Brain microvascular endothelial cell (primary cell): ENCODE measurements at regions not wholly inside any gene's neighbourhood (a gene's known extent, or its start where the extent isn't known, plus 50 kb on each side); places are given as distances from the start of the nearest gene placed in this dataset.

Experiments used
- DNase-seq: peaks from one replicate; pipeline ENCODE4 v3.0.0-alpha.2; 2020
- H3K27ac ChIP-seq: fragments of 250-450 bp; sonication (Bioruptor Pico); 2 replicates; pipeline ENCODE4 v1.5.1; 2020; ENCODE audit warnings: mild to moderate bottlenecking, moderate library complexity
- H3K27me3 ChIP-seq: fragments of 250-450 bp; sonication (Bioruptor Pico); replicated peaks from 2 replicates; pipeline ENCODE4 v1.5.1; 2020; ENCODE audit warnings: mild to moderate bottlenecking
- H3K36me3 ChIP-seq: fragments of 250-450 bp; sonication (Bioruptor Pico); replicated peaks from 2 replicates; pipeline ENCODE4 v1.5.1; 2020; ENCODE audit warnings: mild to moderate bottlenecking
- H3K4me3 ChIP-seq: 2 replicates; pipeline ENCODE4 v1.5.1; 2011; ENCODE audit warnings: low read depth, mild to moderate bottlenecking, control low read depth, low read length, moderate library complexity
- in situ Hi-C: cut with HindIII; loops from 2 replicates; pipeline ENCODE4 v1.10.0; 2017; ENCODE audit warnings: low sequenced_read_pairs, low pct_ligation_motif_present
- TF ChIP-seq, protein P1 (sequence below): IDR thresholded peaks from 2 replicates; pipeline ENCODE4 v1.5.1; 2011; ENCODE audit warnings: low read depth, mild to moderate bottlenecking, moderate library complexity, low read length, control low read depth, inconsistent platforms; ENCODE audit errors: missing control alignments

DNA sequence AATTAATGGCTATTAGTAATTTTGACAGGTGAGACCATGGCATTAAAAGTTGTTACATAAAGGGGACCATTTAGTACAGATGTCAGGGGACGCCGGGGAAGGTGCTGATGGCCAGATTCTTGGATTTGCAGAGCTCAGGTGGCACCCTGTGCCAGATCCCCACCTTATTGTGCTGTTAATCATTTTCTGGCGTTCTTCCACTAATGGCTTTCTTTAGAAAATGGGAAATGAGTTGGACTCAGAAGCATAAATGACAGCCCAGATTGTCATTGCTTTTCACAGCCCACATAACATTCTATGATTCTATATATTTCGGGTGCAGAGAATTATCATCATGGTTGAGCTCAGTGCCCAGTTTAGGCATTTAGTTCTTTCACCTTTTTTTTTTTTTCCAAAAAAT lies 257.2 kb upstream of the TCF4 start:
- no peak for DNase-seq
- in situ Hi-C loops = no loop called here
- Histone ChIP-seq H3K27ac (no peak overlapping the region), H3K36me3 (no peaks in the 10 kb centered on the region), H3K27me3 (no peaks in the 10 kb centered on the region), H3K4me3 (no peak overlapping the region)
- TF ChIP-seq, protein P1, sequence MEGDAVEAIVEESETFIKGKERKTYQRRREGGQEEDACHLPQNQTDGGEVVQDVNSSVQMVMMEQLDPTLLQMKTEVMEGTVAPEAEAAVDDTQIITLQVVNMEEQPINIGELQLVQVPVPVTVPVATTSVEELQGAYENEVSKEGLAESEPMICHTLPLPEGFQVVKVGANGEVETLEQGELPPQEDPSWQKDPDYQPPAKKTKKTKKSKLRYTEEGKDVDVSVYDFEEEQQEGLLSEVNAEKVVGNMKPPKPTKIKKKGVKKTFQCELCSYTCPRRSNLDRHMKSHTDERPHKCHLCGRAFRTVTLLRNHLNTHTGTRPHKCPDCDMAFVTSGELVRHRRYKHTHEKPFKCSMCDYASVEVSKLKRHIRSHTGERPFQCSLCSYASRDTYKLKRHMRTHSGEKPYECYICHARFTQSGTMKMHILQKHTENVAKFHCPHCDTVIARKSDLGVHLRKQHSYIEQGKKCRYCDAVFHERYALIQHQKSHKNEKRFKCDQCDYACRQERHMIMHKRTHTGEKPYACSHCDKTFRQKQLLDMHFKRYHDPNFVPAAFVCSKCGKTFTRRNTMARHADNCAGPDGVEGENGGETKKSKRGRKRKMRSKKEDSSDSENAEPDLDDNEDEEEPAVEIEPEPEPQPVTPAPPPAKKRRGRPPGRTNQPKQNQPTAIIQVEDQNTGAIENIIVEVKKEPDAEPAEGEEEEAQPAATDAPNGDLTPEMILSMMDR = no peak

DNA sequence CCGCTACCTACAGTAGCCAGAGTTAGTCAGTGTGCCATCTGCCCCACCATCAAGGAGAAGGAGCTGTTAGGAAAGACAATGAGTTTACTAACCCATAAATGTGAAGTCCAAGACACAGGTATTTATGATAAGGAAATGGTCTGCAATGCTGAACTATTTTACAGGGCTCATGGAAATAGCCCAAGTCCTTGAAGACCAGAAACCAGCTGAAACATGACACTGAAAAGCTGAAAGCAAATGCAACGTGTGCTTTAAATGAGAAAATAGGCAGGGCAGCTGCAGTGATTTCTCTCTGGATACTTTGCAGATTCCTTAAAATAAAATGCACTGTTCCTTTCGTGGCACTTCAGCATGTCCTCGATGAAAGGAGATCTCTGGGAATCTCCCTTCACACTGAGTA lies 256.4 kb upstream of the TCF4 start:
- Histone ChIP-seq H3K36me3 (no peaks in the 10 kb centered on the region), H3K4me3 (no peak overlapping the region), H3K27ac (no peak overlapping the region), H3K27me3 (no peaks in the 10 kb centered on the region)
- TF ChIP-seq, protein P1 = no peak
- no peak for DNase-seq
- in situ Hi-C loops = no loop called here

DNA sequence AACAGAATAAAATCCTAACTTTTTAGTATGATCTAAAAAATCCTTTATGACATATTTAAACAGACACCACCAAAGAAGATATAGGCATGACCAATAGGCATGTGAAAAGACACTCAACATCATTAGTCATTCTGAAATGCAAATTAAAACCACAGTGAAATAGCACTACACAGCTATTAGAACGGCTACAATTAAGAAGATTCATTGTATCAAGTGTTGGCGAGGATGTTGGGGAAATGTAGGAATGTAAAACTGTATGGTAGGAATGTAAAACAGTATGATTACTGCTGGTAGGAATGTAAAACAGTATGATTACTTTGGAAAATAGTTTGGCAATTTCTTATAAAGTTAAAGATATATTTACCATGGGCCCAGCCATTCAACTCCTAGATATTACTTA lies 253.3 kb upstream of the TCF4 start:
- no peaks in the 10 kb centered on the region for H3K27me3 ChIP-seq
- H3K36me3 ChIP-seq = no peaks in the 10 kb centered on the region
- no peak for DNase-seq
- H3K4me3 ChIP-seq = no peak overlapping the region
- in situ Hi-C loops = no loop called here
- TF ChIP-seq, protein P1 = no peak
- H3K27ac ChIP-seq = no peak overlapping the region

- H3K36me3 ChIP-seq = no peaks in the 10 kb centered on the region
Measured at GRCh38 chr18:55840601-55841170, 252.7 kb upstream of the TCF4 start.

DNA sequence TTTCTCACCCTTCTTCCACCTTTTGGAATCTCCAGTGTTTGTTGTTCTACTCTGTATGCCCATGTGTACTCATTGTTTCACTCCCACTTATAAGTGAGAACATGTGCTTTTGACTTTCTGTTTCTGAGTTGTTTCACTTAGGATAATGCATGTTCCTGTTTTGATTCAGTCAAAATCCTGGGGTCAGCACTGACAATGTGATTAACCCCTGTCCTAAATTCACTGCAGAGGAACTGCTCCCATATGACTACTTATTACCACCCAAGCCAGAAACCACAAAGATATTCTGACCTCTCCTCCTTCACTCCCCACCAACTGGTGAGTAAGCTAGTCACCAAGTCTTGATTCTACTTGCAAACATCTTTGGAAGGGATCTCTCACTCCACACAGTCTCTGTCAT lies 251.4 kb upstream of the TCF4 start:
- in situ Hi-C loops = no loop called here

More at GRCh38 chr18:55840601-55841170, 252.7 kb upstream of the TCF4 start:
- Histone ChIP-seq H3K27ac (no peak overlapping the region), H3K27me3 (no peaks in the 10 kb centered on the region), H3K4me3 (no peak overlapping the region)
- in situ Hi-C loops = no loop called here
- TF ChIP-seq, protein P1 = no peak
- DNase-seq = no peak

GRCh38 chr18:55838841-55839240 lies 250.8 kb upstream of the TCF4 start:
- Histone ChIP-seq H3K27ac (no peak overlapping the region), H3K27me3 (no peaks in the 10 kb centered on the region), H3K36me3 (no peaks in the 10 kb centered on the region), H3K4me3 (no peak overlapping the region)
- DNase-seq = peak; percentile 25
- TF ChIP-seq, protein P1 = no peak
- in situ Hi-C loops = no loop called here

More for the DNA sequence above, 251.4 kb upstream of the TCF4 start:
- Histone ChIP-seq H3K4me3 (no peak overlapping the region), H3K27ac (no peak overlapping the region), H3K36me3 (no peaks in the 10 kb centered on the region), H3K27me3 (no peaks in the 10 kb centered on the region)
- TF ChIP-seq, protein P1 = no peak
- peak; percentile 51 for DNase-seq
